GM19467 (cell line): ENCODE measurements at regions not wholly inside any gene's neighbourhood (a gene's known extent, or its start where the extent isn't known, plus 50 kb on each side); places are given as distances from the start of the nearest gene placed in this dataset.
"Not testable (repeated sequence)": the region's sequence is repeated elsewhere in the genome, so short reads cannot be mapped to it uniquely, and the experiment has no call there.

Experiments
- ATAC-seq: cut with Tn5 transposase; IDR thresholded peaks from one replicate; pipeline ENCODE4 v1.9.1; 2021; ENCODE audit warnings: mild to moderate bottlenecking, moderate library complexity; ENCODE audit not compliant: unreplicated experiment

GRCh38 chr17:64800987-64801386, 118.3 kb downstream of the LRRC37A3 start:
- ATAC-seq: not testable (repeated sequence)

- ATAC-seq: not testable (repeated sequence)
Observed at GRCh38 chr17:64800361-64800895, 118.8 kb downstream of the LRRC37A3 start.

GRCh38 chr17:64799543-64800188, 119.6 kb downstream of the LRRC37A3 start:
- not testable (repeated sequence) for ATAC-seq

- not testable (repeated sequence) for ATAC-seq
Observed at GRCh38 chr17:64798961-64799360, 120.3 kb downstream of the LRRC37A3 start.

- not testable (repeated sequence) for ATAC-seq
Observed at GRCh38 chr17:64798489-64798790, 120.8 kb downstream of the LRRC37A3 start.

DNA sequence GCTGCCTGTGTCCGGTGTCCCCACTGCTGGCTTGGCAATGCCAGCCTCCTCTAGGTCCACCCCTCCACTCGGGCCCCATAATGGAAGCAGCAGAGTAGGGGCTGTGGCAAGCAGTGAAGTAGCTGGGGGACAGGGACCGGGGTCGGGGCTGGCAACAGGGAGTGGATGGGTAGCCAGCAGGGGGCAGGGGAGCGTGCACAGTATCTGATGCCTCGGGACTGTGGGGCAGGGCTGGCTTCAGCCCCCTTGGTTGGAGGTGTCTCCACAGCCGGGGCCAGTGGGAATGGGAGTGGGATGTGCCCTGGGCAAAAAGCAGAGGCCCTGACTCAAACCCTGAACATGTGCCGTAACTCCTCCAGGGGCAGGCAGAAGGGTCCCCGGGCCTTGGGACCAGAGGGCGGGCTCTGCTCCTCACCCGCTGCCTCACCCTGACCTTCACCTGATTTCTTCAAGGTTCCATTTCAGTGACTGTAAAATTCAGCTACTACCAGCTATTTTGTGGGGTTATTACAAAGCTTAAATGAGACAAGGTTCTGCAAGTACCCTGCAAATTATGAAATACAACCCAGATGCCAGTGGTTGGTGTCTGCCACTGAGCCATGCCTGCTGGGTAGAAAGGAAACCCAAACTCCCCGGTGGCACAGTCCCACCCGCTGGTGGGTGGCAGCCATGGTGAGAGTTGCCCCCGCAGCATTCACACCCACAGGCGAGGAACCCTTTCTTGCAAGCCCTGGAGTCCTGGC, 121.4 kb downstream of the LRRC37A3 start:
- ATAC-seq: not testable (repeated sequence)

- not testable (repeated sequence) for ATAC-seq
Observed at GRCh38 chr17:64795342-64795741, 123.9 kb downstream of the LRRC37A3 start.

DNA sequence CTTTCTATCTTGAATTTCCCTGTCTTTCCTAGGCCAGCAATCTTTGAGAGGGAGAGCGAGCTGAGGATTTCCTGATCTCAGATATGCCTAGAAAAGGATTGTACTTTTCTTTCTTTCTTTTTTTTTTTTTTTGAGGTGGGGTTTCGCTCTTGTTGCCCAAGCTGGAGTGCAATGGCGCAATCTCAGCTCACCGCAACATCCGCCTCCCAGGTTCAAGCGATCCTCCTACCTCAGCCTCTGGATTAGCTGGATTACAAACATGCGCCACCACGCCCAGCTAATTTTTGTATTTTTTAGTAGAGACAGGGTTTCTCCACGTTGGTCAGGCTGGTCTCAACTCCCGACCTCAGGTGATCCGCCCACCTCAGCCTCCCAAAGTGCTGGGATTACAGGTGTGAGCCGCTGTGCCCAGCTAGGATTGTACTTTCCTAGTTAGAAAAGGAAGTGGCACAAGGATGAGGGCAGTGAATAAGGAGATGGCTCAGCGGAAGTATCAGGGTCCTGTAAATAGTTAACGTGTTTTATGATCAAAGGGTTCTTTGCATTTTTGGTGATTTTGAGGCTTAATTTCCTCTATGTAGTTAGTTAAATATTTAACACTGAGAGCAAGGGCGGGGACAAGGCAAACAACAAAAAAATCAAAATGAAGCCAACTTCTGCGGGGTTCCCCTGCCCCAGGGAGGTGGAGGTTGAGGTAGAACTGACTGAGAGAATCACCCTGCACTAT, 124.6 kb downstream of the LRRC37A3 start:
- ATAC-seq: not testable (repeated sequence)

GRCh38 chr17:64794113-64794512, 125.2 kb downstream of the LRRC37A3 start:
- ATAC-seq: not testable (repeated sequence)

DNA sequence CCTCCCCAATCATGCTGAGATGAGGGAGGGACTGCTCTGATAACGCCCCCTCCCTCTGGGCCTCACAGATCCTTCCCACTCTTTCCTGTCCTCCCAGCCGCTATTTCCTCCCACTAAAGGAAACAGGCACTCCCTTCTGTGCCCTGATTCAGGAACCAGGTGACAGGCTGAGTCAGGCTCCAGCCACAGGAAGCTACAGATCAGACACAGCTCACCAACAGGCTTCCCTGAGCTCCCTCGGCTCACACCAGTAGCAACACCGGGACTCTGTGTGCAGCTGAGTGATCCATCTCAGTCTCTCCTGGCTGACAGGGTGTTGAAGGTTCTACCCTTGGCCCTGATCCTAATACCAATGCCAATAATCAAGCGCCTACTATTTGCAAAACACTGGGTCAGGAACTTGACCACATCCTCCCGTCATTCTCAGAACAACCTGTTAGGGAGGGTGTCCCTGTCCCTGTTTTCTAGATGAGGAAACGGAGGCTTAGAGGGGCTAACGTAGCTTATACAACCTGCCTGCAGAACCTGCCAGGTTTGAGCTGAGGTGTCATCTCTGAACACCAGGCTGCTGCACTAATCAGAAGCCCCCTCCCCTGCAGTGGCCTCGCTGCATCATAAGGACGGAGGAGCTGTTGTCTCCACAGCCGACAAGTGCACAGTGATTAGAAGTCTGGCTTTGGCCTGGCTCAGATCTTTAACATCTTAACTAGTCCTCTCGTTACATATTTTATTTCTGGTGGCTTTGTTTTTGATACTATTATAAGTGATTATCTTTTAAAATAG, 126.3 kb downstream of the LRRC37A3 start:
- ATAC-seq: not testable (repeated sequence)

GRCh38 chr17:64792276-64792675, 127.0 kb downstream of the LRRC37A3 start:
- ATAC-seq: not testable (repeated sequence)

DNA sequence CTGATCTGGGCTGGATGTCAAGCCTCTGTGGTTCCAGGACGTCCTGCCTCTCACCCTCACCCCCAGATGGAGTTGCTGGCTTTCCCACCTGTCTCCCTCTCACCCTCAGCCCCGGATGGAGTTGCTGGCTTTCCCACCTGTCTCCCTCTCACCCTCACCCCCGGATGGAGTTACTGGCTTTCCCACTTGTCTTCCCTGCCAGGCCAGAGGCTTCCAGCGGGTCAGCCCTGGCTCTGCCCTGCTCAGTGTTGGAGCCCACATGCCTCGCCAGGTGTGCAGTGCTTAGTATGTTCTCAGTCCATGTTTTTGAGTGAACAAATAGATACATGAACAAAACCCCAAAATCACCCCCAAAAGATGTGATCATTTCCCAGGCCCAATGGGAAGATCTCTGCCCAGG, 127.6 kb downstream of the LRRC37A3 start:
- not testable (repeated sequence) for ATAC-seq

DNA sequence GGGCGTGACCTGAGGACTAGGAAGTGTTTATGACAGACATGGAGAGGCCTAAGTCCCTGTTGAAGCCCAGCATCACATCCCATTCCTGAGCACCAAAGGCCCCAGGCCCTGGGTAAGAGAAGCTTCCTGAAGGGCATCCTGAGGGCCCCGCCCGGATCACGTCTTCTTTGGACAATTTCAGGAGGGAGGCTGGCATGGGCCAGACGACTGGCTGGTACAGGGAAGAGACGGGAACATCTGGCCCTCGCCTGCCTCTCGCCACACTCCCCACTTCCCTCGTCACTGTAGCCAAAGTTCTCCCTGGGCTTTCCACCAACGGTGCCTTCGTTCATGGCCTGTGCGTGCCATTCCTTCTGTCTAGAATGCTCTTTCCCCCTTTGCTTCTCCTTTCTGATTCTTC, 128.1 kb downstream of the LRRC37A3 start:
- not testable (repeated sequence) for ATAC-seq

- ATAC-seq: not testable (repeated sequence)
Observed at GRCh38 chr17:64790690-64791089, 128.6 kb upstream of the SMURF2 start.

DNA sequence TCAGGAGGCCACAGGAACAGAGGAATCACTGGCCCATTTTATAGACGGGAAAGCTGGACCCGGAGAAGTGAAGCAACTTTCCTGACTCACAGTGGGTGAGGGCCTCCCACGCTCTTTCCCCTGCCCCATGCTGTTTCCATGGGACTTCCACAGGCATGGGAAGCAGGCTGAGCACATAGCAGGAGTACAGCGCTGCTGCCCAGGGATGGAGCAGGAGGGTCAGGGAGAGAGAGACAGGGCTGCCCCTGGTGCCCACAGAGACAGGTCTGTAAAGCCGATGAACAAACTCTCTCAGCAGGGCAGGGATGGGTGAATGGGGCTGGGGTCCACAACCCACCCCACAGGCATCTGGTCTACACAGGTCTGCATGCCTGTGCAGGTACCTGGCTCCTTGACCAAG, 128.1 kb upstream of the SMURF2 start:
- ATAC-seq: not testable (repeated sequence)

- ATAC-seq: not testable (repeated sequence)
Observed at GRCh38 chr17:64789061-64789445, 126.9 kb upstream of the SMURF2 start.

GRCh38 chr17:64788286-64789060, 126.4 kb upstream of the SMURF2 start:
- no peak for ATAC-seq

DNA sequence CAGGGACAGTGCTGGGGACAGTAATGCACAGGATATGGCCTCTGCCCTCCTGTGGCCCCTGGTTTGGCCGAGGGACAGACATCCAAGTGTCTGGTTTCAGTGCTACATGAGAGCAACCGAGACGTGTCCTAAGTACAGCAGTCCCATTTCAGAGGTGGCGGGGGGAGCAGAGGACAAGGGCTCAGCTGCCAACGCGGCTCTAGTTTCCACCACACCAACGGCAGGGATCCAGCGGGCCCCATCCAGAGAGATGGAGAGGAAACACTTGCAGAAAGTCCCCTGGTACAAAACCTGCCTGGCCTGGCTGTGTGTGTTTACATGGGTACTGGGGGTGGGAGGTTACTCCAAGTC, 125.8 kb upstream of the SMURF2 start:
- ATAC-seq: no peak

DNA sequence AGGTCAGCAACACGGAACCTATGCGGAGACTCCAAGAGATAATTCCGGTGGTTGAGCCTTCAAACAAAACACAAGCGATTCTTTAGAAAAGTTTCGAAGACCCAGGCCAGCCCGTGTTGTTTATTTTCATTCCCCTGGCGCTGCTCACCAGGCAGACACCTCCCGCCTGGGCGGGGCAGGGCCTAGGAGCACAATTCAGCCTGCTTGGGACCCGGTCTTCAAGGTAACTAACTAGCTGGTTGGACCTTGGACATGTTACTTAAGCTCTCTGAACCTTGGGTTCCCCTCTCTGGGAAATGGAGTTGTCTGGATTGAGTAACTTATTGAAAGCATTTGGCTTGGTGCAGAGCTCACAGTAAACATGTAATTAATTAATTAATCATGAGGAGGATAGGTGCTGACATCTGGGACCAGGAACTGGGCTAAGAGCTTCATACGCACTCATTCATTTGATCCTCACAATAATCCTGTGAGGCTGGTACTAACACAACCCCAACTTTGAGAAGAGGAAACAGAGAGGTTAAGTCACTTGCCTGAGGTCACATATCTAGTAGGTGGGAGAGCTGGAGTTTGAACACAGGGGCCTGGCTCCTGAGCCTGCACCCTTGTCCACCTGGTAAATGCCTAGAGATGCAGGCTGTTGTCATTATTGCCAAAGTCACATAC, 125.3 kb upstream of the SMURF2 start:
- ATAC-seq: no peak

DNA sequence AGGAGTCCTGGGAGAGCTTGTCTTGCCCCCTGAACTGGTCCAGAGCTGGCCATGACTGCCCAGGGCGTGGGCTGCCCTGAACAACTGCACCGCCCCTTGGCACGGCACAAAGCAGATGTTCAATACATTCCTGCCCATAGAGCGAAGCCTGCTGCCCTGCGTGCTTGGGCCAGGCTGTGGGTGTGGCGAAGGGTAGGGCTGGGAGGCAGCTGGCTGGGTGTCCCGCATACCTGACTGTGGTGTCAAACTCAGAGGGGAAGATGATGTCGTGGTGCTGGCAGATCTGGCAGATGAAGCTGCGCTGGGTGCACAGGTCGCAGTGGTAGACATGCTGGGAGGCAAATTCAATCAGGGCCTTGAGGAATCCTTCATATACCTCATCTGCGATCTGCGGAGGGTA, 124.2 kb upstream of the SMURF2 start:
- no peak for ATAC-seq
